Sigmoid colon (tissue), 6 donors: ENCODE measurements at regions not wholly inside any gene's neighbourhood (a gene's known extent, or its start where the extent isn't known, plus 50 kb on each side); places are given as distances from the start of the nearest gene placed in this dataset.
A peak's percentile ranks its signal among the peaks of the same experiment; 100 is the strongest.

Experiments used
- DNase-seq: peaks from one replicate; pipeline ENCODE4 v3.0.0-alpha.2; 2019
- H3K27ac ChIP-seq, 4 donors: fragments of 200-600 bp; sonication (generic); one replicate each; pipeline ENCODE4 v1.5.1; 2016 to 2019; ENCODE audit warnings: mild to moderate bottlenecking in 1 of 4
- H3K27me3 ChIP-seq, 3 donors: fragments of 200-600 bp; sonication (generic); one replicate each; pipeline ENCODE4 v1.5.1; 2019; ENCODE audit warnings: mild to moderate bottlenecking in 1 of 3
- H3K36me3 ChIP-seq, 4 donors: fragments of 200-600 bp; sonication (generic); one replicate each; pipeline ENCODE4 v1.5.1; 2016 to 2019
- H3K4me1 ChIP-seq, 4 donors: fragments of 200-600 bp; sonication (generic); one replicate each; pipeline ENCODE4 v1.5.1; 2017 to 2019
- H3K4me3 ChIP-seq, 4 donors: fragments of 200-600 bp; sonication (generic); one replicate each; pipeline ENCODE4 v1.5.1; 2017 to 2019; ENCODE audit warnings: mild to moderate bottlenecking in 2 of 4, moderate library complexity in 1 of 4
- H3K9me3 ChIP-seq, 4 donors: fragments of 200-600 bp in 3 of 4; sonication (generic) in 3 of 4; one replicate each; pipeline versions ENCODE4 v1.5.1 to v1.6.1; 2013 to 2019
- EP300 ChIP-seq, 4 donors: sonication (generic); formaldehyde crosslinking; IDR thresholded peaks; one replicate each; pipeline ENCODE4 v1.6.1; 2017; ENCODE audit warnings: antibody characterized with exemption in 4 of 4
- POLR2A ChIP-seq, 2 donors: fragments of 450-650 bp; IDR thresholded peaks; one replicate each; pipeline ENCODE4 v1.6.1; 2016; ENCODE audit warnings: antibody characterized with exemption in 2 of 2, mild to moderate bottlenecking in 2 of 2, moderate library complexity in 2 of 2
- POLR2AphosphoS5 ChIP-seq, 4 donors: sonication (generic); formaldehyde crosslinking; IDR thresholded peaks; one replicate each; pipeline ENCODE4 v1.6.1; 2017; ENCODE audit warnings: antibody characterized with exemption in 4 of 4
- WGBS, 2 donors: extraction: QIAGEN DNeasy Blood & Tissue Kit; methylation state at CpG; one replicate each; pipeline ENCODE4 v1.1.7; 2013; 5-methylcytosine and 5-hydroxymethylcytosine counted together
- intact Hi-C: fragments of 100-400 bp; cut with DNase I; formaldehyde crosslinking; loops from one replicate; pipeline ENCODE4 v1.15.1; 2023
- TF ChIP-seq, protein P1 (sequence below), 4 experiments: fragments of 450-650 bp in 3 of 4; fragments of 200-600 bp in 1 of 4; IDR thresholded peaks; one replicate each; pipeline ENCODE4 v1.5.1; 2016 to 2019; ENCODE audit warnings: antibody characterized with exemption in 4 of 4, mild to moderate bottlenecking in 3 of 4, moderate library complexity in 2 of 4
- donor health status: healthy with polysubstance abuse.
- donor health status: healthy.

DNA sequence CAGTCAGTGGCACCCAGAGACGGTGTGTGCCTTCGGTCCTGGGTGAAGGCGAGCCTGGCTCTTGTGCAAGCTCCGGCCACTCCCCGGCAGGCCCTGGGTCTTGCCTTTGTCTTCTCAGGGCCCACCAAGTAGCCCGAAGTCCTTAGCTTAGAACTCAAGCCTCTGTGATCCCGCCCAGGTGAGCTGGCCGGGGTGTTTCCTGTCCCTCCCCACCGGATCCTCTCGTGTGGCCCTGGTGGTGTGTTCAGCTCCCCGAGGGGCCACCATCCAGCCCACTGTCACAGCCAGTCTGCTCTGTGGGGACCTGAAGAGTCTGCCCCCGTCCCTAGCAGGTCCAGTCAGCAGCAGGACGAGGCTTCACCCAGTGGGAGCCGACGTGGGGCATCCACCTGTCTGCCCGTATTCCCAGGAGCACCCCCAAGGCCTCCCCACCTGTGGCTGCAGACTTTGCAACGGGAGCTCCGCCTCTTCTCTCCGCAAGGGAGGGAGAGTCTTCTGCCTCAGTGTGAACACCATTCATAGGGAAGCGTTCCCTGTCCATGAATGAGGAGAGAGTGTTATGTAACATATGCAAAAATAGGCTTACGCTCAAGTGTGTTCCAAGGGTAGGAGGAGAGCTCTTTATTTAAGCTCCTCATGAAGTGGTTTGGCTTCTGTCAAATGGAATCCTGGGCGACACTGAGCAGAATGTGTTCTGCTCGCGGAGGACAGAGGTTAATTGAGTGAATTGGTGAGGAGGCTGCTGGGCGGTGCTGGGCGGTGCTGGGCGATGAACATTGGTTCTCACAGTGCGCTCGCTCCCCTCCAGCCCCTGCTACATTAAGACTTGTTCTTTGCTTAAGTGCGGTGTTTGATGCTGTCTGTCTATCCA lies 108.9 kb downstream of the CRYAA start:
- DNase-seq: no peak
- WGBS, 2 donors: 41 to 51% methylated on average over 30 of the region's 30 CpGs
- H3K27ac ChIP-seq: no peak overlapping the region

DNA sequence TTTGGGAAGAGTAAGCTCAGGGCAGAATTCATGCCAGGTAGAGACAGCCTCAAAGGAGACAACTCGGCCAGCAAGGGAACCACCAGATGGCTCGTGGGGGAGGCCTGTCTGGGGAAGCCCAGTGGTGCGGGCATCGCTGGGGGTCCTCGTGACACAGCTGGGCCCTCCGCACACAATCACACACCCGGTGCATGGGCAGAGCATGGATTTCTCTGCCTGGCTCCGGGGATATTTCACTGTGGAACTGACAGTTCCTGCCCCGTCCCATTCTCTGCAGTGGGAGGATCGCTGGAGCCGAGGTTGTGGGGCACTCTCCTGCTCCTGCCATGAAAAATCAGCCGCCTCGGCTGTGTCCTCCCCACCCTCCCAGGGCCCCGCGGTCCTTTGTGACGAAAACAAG lies 108.0 kb downstream of the CRYAA start:
- Histone ChIP-seq H3K27ac (no peak overlapping the region), H3K4me3 (no peak overlapping the region), H3K27me3 (peaks cover 6 to 68% (median 47%) of the 10 kb centered on the region in 3 donors), H3K9me3 (no peaks in the 10 kb centered on the region), H3K4me1 (peaks cover 0 to 18% (median 14%) of the 10 kb centered on the region in 4 donors), H3K36me3 (no peaks in the 10 kb centered on the region)
- DNase-seq: no peak
- TF ChIP-seq POLR2A (IDR thresholded peaks at IDR 0.05): no peak
- no peak for TF ChIP-seq POLR2AphosphoS5 (IDR thresholded peaks at IDR 0.05)
- TF ChIP-seq, protein P1, sequence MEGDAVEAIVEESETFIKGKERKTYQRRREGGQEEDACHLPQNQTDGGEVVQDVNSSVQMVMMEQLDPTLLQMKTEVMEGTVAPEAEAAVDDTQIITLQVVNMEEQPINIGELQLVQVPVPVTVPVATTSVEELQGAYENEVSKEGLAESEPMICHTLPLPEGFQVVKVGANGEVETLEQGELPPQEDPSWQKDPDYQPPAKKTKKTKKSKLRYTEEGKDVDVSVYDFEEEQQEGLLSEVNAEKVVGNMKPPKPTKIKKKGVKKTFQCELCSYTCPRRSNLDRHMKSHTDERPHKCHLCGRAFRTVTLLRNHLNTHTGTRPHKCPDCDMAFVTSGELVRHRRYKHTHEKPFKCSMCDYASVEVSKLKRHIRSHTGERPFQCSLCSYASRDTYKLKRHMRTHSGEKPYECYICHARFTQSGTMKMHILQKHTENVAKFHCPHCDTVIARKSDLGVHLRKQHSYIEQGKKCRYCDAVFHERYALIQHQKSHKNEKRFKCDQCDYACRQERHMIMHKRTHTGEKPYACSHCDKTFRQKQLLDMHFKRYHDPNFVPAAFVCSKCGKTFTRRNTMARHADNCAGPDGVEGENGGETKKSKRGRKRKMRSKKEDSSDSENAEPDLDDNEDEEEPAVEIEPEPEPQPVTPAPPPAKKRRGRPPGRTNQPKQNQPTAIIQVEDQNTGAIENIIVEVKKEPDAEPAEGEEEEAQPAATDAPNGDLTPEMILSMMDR (IDR thresholded peaks at IDR 0.05): no peak
- TF ChIP-seq EP300 (IDR thresholded peaks at IDR 0.05): no peak
- 71 to 85% methylated on average over 16 of the region's 16 CpGs for WGBS, 2 donors
- intact Hi-C loops: no loop called here

More for the DNA sequence above, 108.9 kb downstream of the CRYAA start:
- Histone ChIP-seq H3K9me3 (no peaks in the 10 kb centered on the region), H3K27me3 (peaks cover 6 to 59% (median 39%) of the 10 kb centered on the region in 3 donors), H3K4me3 (no peak overlapping the region), H3K36me3 (no peaks in the 10 kb centered on the region), H3K4me1 (peaks cover 0 to 18% (median 14%) of the 10 kb centered on the region in 4 donors)
- TF ChIP-seq EP300 (IDR thresholded peaks at IDR 0.05): no peak
- TF ChIP-seq POLR2AphosphoS5 (IDR thresholded peaks at IDR 0.05): peak; percentile 12 to 67 (median 42)
- intact Hi-C loops: no loop called here

DNA sequence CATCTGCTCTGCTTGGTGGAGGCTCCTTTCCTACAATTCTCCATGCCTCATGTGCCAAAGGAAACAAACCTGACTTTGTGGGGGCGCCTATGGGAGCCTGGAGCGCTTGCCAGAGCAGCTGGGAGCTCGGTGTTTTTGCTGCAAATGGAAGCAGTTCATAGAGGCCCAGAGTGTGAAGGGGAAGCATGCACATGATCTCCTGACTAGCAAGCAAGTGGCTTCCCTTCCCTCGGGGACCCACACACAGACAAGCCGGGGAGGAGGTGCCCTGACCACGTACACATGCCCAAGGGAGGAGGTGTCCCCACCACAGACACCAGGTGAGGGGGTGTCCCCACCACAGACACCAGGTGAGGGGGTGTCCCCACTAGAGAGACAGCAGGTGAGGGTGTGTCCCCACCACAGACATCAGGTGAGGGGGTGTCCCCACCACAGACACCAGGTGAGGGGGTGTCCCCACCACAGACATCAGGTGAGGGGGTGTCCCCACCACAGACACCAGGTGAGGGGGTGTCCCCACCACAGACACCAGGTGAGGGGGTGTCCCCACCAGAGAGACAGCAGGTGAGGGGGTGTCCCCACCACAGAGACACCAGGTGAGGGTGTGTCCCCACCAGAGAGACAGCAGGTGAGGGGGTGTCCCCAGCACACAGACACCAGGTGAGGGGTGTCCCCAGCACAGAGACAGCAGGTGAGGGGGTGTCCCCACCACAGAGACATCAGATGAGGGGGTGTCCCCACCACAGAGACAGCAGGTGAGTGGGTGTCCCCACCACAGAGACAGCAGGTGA lies 106.8 kb downstream of the CRYAA start:
- Histone ChIP-seq H3K9me3 (no peaks in the 10 kb centered on the region), H3K4me1 (peaks cover 0 to 24% (median 14%) of the 10 kb centered on the region in 4 donors), H3K27ac (no peak overlapping the region), H3K36me3 (no peaks in the 10 kb centered on the region), H3K4me3 (no peak overlapping the region), H3K27me3 (peaks cover 13 to 80% (median 52%) of the 10 kb centered on the region in 3 donors)
- no peak for DNase-seq
- intact Hi-C loops: no loop called here
- 55 to 72% methylated on average over 6 of the region's 6 CpGs for WGBS, 2 donors
- TF ChIP-seq EP300 (IDR thresholded peaks at IDR 0.05) (no peak), POLR2A (IDR thresholded peaks at IDR 0.05) (no peak), POLR2AphosphoS5 (IDR thresholded peaks at IDR 0.05) (no peak)
- TF ChIP-seq, protein P1 (IDR thresholded peaks at IDR 0.05): no peak

DNA sequence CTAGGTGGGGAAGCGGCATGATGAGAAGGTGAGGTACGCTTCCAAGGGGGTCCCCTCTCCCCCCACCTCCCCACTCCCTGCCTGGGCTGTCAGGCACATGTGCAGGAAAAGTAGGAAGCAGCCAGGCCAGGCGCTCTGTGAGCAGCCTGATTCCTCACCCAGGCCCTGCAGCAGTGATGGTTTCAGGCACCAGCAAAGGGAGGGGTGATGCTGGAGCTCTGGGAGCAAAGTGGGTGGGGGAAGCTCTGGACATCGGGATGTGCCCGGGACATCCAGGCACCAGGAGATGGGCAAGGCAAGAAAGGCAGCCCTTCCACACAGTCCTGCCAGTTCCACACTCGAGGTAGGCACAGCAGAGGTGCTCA lies 106.1 kb downstream of the CRYAA start:
- intact Hi-C loops: no loop called here
- Histone ChIP-seq H3K27ac (no peak overlapping the region), H3K36me3 (no peaks in the 10 kb centered on the region), H3K9me3 (no peaks in the 10 kb centered on the region), H3K4me3 (no peak overlapping the region), H3K27me3 (peaks cover 13 to 87% (median 52%) of the 10 kb centered on the region in 3 donors), H3K4me1 (peaks cover 0 to 27% (median 14%) of the 10 kb centered on the region in 4 donors)
- WGBS, 2 donors: 82 to 89% methylated on average over 6 of the region's 6 CpGs
- no peak for DNase-seq
- TF ChIP-seq POLR2AphosphoS5 (IDR thresholded peaks at IDR 0.05) (no peak), EP300 (IDR thresholded peaks at IDR 0.05) (no peak), POLR2A (IDR thresholded peaks at IDR 0.05) (no peak)
- TF ChIP-seq, protein P1 (IDR thresholded peaks at IDR 0.05): no peak
